ENCODE measurements at regions not wholly inside any gene's neighbourhood (a gene's known extent, or its start where the extent isn't known, plus 50 kb on each side); places are given as distances from the start of the nearest gene placed in this dataset.

DNA sequence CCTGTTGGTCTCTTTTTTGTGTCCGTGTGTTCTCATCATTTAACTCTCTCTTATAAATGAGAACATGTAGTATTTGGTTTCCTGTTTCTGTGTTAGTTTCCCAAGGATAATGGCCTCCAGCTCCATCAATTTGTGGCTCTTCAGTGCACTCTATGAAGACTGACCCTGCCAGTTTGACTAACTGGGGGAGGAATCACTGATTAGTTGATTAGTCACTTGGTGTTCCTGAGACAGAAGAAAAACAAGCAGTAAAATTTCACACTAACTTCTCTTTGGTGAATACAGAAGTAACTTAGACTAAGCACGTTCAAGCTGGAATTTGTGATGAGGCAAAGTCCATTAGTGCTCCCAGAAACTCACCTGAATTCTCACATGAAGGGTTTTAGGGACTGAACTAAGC is 495.8 kb upstream of the RORB start:
- dilution Hi-C loops (cut with MboI; ENCODE audit: extremely low pct_ligation_motif_present, low sequenced_read_pairs) (no loop called here), intact Hi-C loops (cut with micrococcal nuclease) (no loop called here)
- H3K4me3 ChIP-seq (replicated peaks in 1 of 3; ENCODE audit: insufficient read depth in 1 of 3, low read depth in 1 of 3, low read length in 3 of 3), result no peak overlapping the region
- no peaks in the 10 kb centered on the region for H3K27me3 ChIP-seq (ENCODE audit: control insufficient read depth in 2 of 2, insufficient read depth in 2 of 2, low read length in 2 of 2)
- no peak for DNase-seq (ENCODE audit: low read depth, low spot score)
- no peaks in the 10 kb centered on the region for H4K20me1 ChIP-seq (replicated peaks; ENCODE audit: control insufficient read depth, extremely low read depth, insufficient read depth, low read length)
- H3K4me2 ChIP-seq (ENCODE audit: insufficient read depth, low read length), result no peak overlapping the region
- H3K9me3 ChIP-seq (replicated peaks; ENCODE audit: control insufficient read depth, insufficient read depth, low read length), result no peaks in the 10 kb centered on the region
- H3K9ac ChIP-seq (replicated peaks; ENCODE audit: extremely low read depth, insufficient read depth, low read length), result no peak overlapping the region
- ChIA-PET CTCF (no interaction called here), POLR2A (no interaction called here)
- no peak overlapping the region for H2AFZ ChIP-seq (ENCODE audit: low read depth, low read length)
- no peaks in the 10 kb centered on the region for H3K4me1 ChIP-seq (ENCODE audit: control insufficient read depth, extremely low read depth, insufficient read depth, low read length)
- TF ChIP-seq, protein P1, sequence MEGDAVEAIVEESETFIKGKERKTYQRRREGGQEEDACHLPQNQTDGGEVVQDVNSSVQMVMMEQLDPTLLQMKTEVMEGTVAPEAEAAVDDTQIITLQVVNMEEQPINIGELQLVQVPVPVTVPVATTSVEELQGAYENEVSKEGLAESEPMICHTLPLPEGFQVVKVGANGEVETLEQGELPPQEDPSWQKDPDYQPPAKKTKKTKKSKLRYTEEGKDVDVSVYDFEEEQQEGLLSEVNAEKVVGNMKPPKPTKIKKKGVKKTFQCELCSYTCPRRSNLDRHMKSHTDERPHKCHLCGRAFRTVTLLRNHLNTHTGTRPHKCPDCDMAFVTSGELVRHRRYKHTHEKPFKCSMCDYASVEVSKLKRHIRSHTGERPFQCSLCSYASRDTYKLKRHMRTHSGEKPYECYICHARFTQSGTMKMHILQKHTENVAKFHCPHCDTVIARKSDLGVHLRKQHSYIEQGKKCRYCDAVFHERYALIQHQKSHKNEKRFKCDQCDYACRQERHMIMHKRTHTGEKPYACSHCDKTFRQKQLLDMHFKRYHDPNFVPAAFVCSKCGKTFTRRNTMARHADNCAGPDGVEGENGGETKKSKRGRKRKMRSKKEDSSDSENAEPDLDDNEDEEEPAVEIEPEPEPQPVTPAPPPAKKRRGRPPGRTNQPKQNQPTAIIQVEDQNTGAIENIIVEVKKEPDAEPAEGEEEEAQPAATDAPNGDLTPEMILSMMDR (IDR thresholded peaks at IDR 0.05; ENCODE audit: extremely low read depth in 1 of 2, insufficient read depth in 1 of 2, low read depth in 1 of 2, low read length in 2 of 2), result no peak
- no peak for TF ChIP-seq GATA2 (IDR thresholded peaks at IDR 0.05; ENCODE audit: insufficient read depth, insufficient read length, low read depth, low read length)
- TF ChIP-seq FOS (IDR thresholded peaks at IDR 0.05; ENCODE audit: borderline replicate concordance, insufficient read depth, low read length), result no peak
- no peak for TF ChIP-seq POLR2A (IDR thresholded peaks at IDR 0.05; ENCODE audit: low read depth, low read length)
- TF ChIP-seq POLR2AphosphoS5 (IDR thresholded peaks at IDR 0.05; ENCODE audit: insufficient read depth, low read depth, low read length), result no peak
- TF ChIP-seq, protein P2, sequence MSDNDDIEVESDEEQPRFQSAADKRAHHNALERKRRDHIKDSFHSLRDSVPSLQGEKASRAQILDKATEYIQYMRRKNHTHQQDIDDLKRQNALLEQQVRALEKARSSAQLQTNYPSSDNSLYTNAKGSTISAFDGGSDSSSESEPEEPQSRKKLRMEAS (IDR thresholded peaks at IDR 0.05; ENCODE audit: insufficient read depth, insufficient read length), result no peak
- H3K27ac ChIP-seq (ENCODE audit: insufficient read depth, low read depth, low read length), result no peak overlapping the region
- FAIRE-seq, result no peak
- H3K36me3 ChIP-seq (ENCODE audit: control insufficient read depth in 2 of 2, extremely low read depth in 1 of 2, insufficient read depth in 2 of 2, low read length in 2 of 2), result no peaks in the 10 kb centered on the region
- BruUV-seq (replicated peaks), result no TSS peak
- no peaks in the 10 kb centered on the region for H3K79me2 ChIP-seq (ENCODE audit: control insufficient read depth, insufficient read depth, low read length)
- H3K9me1 ChIP-seq (replicated peaks; ENCODE audit: control insufficient read depth, extremely low read depth, insufficient read depth, low read length), result no peaks in the 10 kb centered on the region

DNA sequence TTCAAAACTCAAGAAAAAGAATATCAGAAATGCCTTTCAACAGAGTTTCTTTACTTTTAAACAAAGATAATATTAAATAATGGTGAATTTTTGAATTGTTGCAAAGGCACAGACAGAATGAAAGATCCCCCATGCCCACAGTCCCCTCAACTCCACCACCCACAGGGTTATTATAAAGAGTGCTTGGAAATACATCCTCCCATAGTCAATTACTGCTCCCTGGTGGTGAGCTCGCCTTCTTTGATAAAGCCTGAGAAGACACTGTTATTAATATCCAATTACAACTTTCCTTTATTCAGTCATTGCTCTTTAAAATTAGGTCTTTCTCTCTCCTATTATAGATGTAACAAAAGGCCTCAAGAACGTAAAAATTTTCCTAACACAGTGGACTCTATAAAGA is 490.2 kb upstream of the RORB start:
- H3K4me3 ChIP-seq (replicated peaks in 1 of 3; ENCODE audit: insufficient read depth in 1 of 3, low read depth in 1 of 3, low read length in 3 of 3), result no peak overlapping the region
- H3K4me2 ChIP-seq (ENCODE audit: insufficient read depth, low read length), result no peak overlapping the region
- no peaks in the 10 kb centered on the region for H3K79me2 ChIP-seq (ENCODE audit: control insufficient read depth, insufficient read depth, low read length)
- no peaks in the 10 kb centered on the region for H3K9me3 ChIP-seq (replicated peaks; ENCODE audit: control insufficient read depth, insufficient read depth, low read length)
- H3K9ac ChIP-seq (replicated peaks; ENCODE audit: extremely low read depth, insufficient read depth, low read length), result no peak overlapping the region
- ChIA-PET CTCF (interaction anchor here (1.0 kb wide), 1 partner anchor 86 kb away, joined by 3 read pairs; no protein-coding TSS in a partner anchor), POLR2A (no interaction called here)
- dilution Hi-C loops (cut with MboI; ENCODE audit: extremely low pct_ligation_motif_present, low sequenced_read_pairs), result no loop called here
- no peak overlapping the region for H2AFZ ChIP-seq (ENCODE audit: low read depth, low read length)
- intact Hi-C loops (cut with micrococcal nuclease), result no loop called here
- DNase-seq (ENCODE audit: low read depth, low spot score), result no peak
- no peaks in the 10 kb centered on the region for H3K4me1 ChIP-seq (ENCODE audit: control insufficient read depth, extremely low read depth, insufficient read depth, low read length)
- H4K20me1 ChIP-seq (replicated peaks; ENCODE audit: control insufficient read depth, extremely low read depth, insufficient read depth, low read length), result no peaks in the 10 kb centered on the region
- BruUV-seq (replicated peaks), result no TSS peak
- H3K27me3 ChIP-seq (ENCODE audit: control insufficient read depth in 2 of 2, insufficient read depth in 2 of 2, low read length in 2 of 2), result no peaks in the 10 kb centered on the region
- no peak for TF ChIP-seq GATA2 (IDR thresholded peaks at IDR 0.05; ENCODE audit: insufficient read depth, insufficient read length, low read depth, low read length)
- TF ChIP-seq FOS (IDR thresholded peaks at IDR 0.05; ENCODE audit: borderline replicate concordance, insufficient read depth, low read length), result no peak
- no peak for TF ChIP-seq JUN (IDR thresholded peaks at IDR 0.05; ENCODE audit: borderline replicate concordance, insufficient read depth, insufficient read length, low read depth)
- TF ChIP-seq, protein P1 (IDR thresholded peaks at IDR 0.05; ENCODE audit: extremely low read depth in 1 of 2, insufficient read depth in 1 of 2, low read depth in 1 of 2, low read length in 2 of 2), result no peak
- no peak for TF ChIP-seq POLR2A (IDR thresholded peaks at IDR 0.05; ENCODE audit: low read depth, low read length)
- no peak for TF ChIP-seq MYC (IDR thresholded peaks at IDR 0.05; ENCODE audit: low read depth, low read length)
- TF ChIP-seq EZH2 (IDR thresholded peaks at IDR 0.05; ENCODE audit: borderline replicate concordance, low read depth, low read length, severe bottlenecking), result no peak
- TF ChIP-seq POLR2AphosphoS5 (IDR thresholded peaks at IDR 0.05; ENCODE audit: insufficient read depth, low read depth, low read length), result no peak
- TF ChIP-seq, protein P2 (IDR thresholded peaks at IDR 0.05; ENCODE audit: insufficient read depth, insufficient read length), result no peak
- H3K27ac ChIP-seq (ENCODE audit: insufficient read depth, low read depth, low read length), result no peak overlapping the region
- H3K36me3 ChIP-seq (ENCODE audit: control insufficient read depth in 2 of 2, extremely low read depth in 1 of 2, insufficient read depth in 2 of 2, low read length in 2 of 2), result no peaks in the 10 kb centered on the region
- H3K9me1 ChIP-seq (replicated peaks; ENCODE audit: control insufficient read depth, extremely low read depth, insufficient read depth, low read length), result no peaks in the 10 kb centered on the region
- FAIRE-seq, result no peak

All from endothelial cell of umbilical vein (primary cell).